Stimulated activated CD4-positive, alpha-beta T cell treated with anti-CD3 and anti-CD28 coated beads, TNF-alpha, amount 100 ng/mL, for 1 hour (primary cell): ENCODE measurements at regions not wholly inside any gene's neighbourhood (a gene's known extent, or its start where the extent isn't known, plus 50 kb on each side); places are given as distances from the start of the nearest gene placed in this dataset.

Source experiments
- DNase-seq, 3 donors: peaks; one replicate each; pipeline ENCODE4 v3.0.0-alpha.2; 2020; ENCODE audit warnings: low read depth in 3 of 3, low spot score in 1 of 3

DNA sequence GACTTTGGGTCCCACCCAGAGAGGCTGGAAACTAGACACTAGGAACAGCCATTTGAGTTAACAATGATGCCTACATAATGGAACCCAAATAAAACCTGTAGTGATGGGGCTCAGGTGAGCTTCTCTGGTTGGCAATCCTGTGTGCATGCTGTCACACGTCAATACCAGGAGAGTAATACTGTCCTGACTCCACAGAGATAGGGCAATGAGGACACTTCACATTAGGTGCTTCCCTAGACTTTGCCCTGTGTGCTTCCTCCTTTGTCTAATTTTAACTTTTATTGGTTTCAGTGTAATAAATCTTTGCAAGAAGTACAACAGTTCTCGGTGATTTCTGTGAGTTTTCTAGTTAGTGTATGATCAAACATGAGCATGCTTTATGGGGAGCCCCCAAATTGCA is 281.8 kb upstream of the ARRDC4 start:
- DNase-seq, result no peak

DNA sequence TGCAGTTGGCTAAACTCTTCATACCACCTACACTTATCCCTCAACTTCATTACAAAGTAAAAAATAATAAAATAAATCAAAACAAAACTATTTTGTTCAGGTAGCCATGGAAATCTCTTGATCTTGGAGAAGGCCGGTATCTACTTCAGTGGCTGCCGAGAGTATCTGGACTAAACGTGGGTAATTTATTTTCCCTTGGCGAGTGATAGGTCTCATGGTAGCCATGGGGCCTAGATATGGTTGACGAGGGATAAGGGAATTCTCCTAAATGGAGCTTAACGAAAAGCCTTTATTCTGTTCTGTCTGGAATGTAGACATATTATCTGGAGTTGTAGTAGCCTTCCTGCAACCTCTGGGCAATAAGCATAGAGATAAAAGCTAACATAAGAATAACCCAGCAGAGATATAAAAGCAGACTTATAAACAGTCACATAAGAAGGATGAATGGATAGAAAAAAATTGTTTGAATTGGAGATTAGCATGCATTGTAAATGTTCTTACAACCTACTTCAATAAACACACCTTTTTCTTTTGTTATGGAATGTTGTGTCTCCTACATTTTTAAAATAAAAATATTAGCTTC is 281.3 kb upstream of the ARRDC4 start:
- no peak for DNase-seq

GRCh38 chr15:97680606-97681220 is 279.8 kb upstream of the ARRDC4 start:
- DNase-seq, result no peak

- DNase-seq, result no peak
Measured at GRCh38 chr15:97683831-97684230, 276.7 kb upstream of the ARRDC4 start.

DNA sequence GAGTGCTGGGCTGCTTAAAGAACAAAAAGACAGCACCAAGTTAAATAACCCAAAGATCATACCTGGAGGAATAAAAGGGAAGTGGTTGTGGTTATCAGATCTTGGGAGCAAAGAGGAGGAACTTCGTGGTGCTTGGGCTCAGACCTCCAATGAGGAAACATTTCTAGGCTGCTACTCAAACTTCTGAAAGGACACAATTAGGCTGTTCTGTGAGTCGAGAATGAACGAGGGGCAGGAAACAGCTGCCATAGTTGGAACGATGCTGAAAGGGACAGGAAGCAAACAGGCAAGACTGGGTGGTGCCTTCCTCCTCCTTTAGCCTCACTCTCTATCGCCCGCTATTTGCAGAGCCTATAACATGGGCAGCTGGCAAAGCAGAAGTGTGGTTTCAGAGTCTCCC is 276.3 kb upstream of the ARRDC4 start:
- no peak for DNase-seq

GRCh38 chr15:97686324-97686723 is 274.2 kb upstream of the ARRDC4 start:
- no peak for DNase-seq

- DNase-seq, result no peak
Measured at GRCh38 chr15:97687654-97688053, 272.8 kb upstream of the ARRDC4 start.

DNA sequence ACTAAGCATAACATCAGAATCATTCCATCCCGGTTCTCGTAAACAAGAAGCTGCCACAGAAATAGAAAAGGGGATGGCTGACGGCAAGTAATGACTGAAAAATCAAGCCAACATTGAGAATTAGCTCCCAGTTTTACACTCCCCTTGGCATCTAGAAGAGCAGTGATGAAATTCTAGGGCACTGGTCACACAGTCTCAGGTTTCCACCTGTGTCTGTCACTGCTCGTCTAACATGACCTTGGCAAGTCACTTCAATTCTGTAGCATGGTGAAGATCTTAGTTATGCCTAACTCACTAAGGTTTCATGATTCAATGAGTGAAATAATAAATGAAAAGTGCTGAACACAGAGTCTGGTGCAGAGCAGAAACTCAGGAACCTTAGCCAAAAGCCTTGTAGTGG is 272.3 kb upstream of the ARRDC4 start:
- DNase-seq, result no peak

DNA sequence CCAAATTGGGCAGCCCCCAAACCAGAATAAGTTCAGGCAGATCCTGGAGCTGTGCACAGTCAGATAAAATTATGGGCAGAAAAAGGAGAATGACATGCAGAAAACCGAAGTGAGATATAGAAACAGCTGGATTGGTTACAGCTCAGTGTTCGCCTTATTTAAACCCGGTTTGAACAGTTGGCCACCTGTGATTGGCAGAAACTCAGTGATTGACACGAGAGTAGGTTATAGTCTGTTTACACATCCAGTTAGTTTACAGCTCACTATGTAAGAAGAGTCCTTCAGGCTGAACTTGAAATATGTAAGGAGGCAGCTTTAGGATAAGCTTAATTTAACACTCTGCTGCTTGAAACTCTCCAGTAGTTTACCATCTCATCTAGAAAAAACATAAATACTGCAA is 271.6 kb upstream of the ARRDC4 start:
- no peak for DNase-seq

DNA sequence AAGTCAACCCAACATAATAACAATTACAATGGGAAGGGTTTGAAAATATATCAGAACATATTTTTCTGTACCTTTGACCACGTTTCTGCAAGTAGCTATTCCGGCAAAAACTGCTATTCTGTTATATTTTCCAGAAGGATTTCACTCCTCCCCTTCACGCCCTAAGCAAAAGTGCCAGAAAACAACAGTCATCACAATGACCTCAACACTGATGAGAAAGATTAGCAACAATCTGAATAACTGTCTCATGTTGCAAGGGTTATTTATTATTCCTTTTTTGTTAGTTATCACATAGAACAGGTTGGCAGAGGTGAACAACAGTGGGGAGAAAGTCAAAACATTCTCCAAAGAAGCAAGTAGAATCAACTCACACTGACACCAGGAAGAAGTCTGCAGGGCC is 269.4 kb upstream of the ARRDC4 start:
- no peak for DNase-seq

DNA sequence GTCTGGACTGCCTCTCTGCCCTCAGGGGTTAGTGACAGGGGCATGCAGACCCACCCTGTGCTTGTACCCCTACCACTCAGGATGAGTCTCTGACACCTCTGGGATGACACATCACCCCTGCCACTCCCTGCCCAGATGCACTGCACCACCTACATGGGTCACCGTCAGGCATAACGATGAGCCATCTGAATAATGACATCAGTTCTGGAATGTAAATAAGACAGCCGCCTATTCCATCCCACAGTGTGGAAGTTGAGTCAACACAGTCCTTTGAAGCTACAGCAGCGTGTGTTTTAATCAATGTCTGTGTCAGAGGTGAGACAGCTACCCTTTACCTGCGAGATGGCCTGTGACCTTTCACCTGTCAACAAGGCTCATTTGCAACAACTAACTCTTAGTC is 268.7 kb upstream of the ARRDC4 start:
- no peak for DNase-seq

DNA sequence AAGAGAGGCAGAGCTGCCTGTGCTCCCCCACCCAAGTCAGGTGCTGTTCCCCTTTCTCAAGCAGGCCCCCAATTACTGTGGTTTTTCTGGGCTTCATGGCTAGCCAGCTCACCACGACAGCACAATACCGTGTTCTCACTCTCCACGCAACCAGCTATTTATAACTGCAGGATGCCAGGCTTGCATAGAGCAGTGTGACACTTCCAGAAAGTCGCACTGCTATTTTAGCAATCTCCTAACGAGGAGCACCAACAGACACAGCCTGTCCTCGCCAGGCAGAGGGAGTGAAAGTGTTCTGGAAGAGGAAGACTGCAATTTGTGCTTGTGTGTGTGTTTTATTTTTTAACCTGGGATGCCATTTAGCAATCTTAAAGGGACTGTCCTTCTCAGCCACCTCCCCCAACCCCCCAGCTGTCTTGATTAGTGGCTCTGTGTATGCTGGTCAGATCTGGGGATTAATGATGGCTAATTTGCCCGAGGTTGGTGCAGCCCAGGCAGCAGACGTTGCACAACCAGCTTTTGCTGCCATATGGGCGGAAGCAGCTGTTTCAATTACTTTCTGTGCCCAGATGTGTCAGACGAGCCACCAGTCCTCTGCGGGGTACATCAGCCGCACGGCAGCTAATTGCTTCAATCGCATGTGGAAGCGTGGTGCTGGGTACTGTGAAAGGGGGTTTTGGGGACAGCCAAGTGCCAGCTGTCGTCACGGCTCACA is 268.0 kb upstream of the ARRDC4 start:
- DNase-seq, result no peak

GRCh38 chr15:97694456-97694855 is 266.0 kb upstream of the ARRDC4 start:
- no peak for DNase-seq

DNA sequence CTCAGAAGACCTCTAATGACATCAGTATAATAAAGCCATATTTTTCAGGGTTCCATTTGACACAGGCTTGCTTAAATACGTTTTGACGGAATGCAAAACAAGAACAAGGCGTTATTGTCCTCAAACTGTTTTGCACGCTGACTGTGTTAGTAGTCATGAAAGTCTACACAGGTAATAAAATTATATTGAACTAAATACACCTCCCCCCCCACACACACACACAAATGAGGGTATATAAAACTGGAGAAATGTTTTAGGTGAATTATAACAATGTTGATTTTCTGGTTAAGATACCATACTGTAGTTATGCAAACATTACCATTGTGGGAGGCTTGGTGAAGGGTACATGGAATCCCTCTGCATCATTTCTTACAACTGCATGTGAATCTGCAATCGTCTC is 257.1 kb upstream of the ARRDC4 start:
- no peak for DNase-seq

- no peak for DNase-seq
Measured at GRCh38 chr15:97706059-97706458, 254.4 kb upstream of the ARRDC4 start.

DNA sequence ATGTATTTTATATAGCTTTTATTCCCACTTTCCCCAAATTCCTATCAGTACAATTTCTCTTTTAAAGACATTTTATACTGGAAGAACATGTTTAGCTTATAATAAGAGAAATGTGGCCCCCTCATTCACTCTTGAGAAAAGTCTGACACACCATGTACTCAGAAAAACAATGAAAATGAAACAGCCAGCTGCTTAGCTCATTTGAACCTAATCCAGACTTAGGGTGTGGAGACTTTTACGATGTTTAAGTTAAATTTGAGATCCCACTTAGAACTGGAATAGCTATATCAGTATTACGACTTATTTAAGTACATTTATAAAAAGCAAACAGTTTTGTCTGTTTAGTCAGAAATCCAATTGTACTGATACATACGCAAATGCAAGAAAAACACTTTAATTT is 252.3 kb upstream of the ARRDC4 start:
- no peak for DNase-seq

DNA sequence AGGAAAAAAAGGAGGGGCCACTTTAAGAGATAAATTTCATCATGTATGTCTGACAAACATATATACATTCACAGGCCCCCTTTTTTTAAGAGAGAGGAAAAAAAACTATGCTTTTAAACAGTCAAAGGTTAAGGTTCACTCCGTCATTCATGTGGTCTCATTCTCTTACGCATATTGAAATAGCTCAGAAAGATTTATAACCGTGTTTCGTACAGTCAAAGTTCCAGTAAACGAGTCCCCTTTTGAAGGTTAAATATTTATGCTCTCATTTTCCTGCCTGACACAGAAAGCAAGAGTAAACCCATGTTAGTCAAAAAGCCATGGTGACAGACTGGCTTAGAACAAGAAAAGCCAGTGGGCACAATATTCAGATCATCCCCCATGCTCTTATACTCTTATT is 248.0 kb upstream of the ARRDC4 start:
- DNase-seq, result no peak

DNA sequence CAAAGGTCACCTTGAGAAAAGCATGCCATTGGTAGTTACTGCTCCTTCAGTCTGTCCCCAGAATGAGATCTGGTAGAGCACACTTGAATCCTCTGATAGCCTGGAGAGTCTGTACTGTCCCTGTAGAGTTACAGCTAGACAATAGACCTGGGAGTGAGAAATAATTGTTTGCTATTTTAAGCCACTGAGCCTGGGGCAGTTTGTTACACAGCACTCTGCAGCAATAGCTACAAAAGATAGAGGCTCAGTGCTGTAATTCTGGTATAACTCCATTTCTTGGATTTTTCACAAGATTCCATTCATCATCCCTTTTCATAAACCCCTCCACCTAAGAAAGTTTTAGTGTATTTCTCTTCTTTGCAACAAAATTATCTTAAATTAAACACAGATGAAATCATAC is 242.7 kb upstream of the ARRDC4 start:
- no peak for DNase-seq

DNA sequence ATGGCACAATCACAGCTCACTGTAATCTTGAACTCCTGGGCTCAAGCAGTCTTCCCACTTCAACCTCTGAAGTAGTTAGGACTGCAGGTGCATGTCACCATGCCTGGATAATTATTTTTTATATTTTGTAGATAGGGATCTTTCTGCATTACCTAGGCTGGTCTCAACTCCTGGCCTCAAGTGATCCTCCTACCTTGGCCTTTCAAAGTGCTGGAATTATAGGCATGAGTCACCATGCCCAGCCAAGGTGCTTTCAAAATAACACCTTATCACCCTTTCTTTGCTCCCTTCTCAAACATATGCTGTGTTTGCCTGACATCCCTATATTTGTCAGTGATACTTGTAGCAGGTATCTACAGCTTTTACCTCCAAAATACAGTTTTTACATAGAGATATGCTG is 242.0 kb upstream of the ARRDC4 start:
- no peak for DNase-seq

DNA sequence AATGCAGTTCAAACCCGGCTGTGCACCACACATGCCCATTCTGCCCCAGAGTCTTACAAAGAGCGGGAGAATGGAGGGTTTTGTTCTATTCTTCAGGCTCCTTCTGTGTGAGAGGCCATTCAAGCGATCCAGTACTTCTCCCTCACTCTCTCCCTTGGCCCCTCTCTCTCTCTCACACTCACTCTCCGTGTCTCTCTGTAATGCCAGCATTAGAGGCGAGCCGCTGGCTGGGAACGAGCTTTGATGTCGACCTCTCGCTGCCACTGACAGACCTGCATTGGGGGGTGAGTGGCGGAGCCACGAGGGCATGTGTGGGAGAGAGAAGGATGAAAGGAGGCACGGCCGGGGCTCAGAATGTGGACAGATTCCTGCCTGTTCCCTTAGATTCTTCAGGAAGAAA is 231.7 kb upstream of the ARRDC4 start:
- no peak for DNase-seq

DNA sequence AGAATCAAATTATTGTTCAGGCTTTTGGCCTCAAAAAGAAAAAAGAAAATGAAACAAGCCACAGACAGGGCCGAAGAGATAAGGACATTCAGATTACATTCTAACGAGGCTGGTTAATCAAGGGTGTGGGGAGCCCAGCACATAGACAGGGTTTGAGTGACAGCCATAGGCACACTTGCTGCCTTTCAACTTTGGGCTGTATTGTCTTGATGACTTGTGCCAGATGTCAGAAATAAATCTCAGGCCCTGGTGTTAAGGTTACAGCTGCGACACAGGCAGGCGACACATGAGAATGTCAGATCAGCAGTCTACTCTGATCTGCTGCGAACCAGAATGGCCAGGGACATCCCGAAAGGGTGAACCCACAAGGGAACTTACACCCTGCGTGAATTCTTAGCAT is 231.2 kb upstream of the ARRDC4 start:
- no peak for DNase-seq

DNA sequence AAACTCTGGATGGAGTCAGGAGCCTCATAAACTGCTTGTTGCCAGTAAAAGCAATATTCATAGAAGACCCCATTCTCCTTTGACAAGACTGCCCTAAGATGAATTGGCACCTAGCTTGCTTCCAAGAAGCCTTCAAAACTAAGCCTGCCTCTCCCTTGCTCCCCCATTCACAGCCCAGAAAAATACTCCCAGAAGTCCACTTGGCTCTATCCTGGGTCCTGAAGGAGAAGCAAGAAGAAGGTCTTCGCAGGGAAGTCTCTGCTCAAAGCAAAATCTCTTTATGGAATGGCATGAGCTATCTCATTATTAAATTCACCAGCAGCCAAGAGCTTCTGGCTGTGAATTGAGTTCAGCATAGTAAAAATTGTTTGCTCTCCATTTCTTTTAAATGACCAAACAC is 230.2 kb upstream of the ARRDC4 start:
- DNase-seq, result no peak

DNA sequence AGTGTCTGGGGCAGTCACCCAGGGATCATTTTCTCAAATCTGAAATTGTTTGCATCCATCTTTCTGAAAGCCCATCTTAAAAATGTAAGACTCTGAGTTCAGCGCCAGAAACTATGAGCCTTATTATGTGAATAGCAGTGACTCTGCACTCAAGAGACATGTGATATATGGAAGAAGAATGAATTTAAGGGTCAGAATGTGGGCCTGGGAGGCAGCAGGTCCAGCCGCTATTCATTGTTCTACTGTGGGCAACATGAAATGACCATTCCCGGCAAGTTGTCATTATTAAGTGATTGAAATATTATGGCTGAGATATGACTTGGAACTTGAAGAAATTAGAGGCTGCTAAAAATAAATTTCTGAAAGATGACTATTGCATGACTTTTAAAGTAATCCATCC is 228.6 kb upstream of the ARRDC4 start:
- no peak for DNase-seq
